Epithelial cell of proximal tubule (primary cell): ENCODE measurements at regions not wholly inside any gene's neighbourhood (a gene's known extent, or its start where the extent isn't known, plus 50 kb on each side); places are given as distances from the start of the nearest gene placed in this dataset.

Experiments used
- DNase-seq: peaks from one replicate; pipeline ENCODE4 v3.0.0-alpha.2; 2011; ENCODE audit warnings: low read depth
- H3K4me3 ChIP-seq: 2 replicates; pipeline ENCODE4 v1.5.1; 2011; ENCODE audit warnings: low read depth, mild to moderate bottlenecking, low read length
- CTCF ChIP-seq: conservative IDR thresholded peaks from 2 replicates; pipeline ENCODE4 v1.5.1; 2012; ENCODE audit warnings: low read depth, mild to moderate bottlenecking, low read length

GRCh38 chr11:134503596-134503995 is 91.6 kb upstream of the B3GAT1 start:
- TF ChIP-seq CTCF: no peak
- DNase-seq: no peak
- no peak overlapping the region for H3K4me3 ChIP-seq

GRCh38 chr11:134503100-134503499 is 91.1 kb upstream of the B3GAT1 start:
- no peak for DNase-seq
- TF ChIP-seq CTCF: no peak

DNA sequence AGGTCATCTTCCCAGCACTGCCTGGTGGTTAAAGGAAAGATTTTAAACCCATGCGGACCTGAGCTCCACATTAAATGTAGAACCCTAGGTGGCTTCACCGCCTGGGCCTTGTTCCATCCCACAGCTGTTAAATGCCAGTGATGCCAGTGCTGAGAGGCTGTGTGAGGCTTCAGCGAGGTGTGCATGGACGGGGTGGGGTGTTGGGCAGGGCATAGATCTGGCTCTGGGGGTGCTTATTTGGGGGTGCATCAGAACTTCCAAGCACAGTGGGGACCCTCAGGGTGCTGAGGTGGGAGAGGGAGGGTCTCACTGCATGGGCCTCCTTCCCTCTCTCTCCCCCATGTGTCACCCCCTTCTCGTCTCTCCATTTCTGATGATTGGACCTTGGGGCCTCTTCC is 90.1 kb upstream of the B3GAT1 start:
- DNase-seq: no peak
- no peak overlapping the region for H3K4me3 ChIP-seq
- no peak for TF ChIP-seq CTCF

More at GRCh38 chr11:134503100-134503499, 91.1 kb upstream of the B3GAT1 start:
- H3K4me3 ChIP-seq: no peak overlapping the region

- DNase-seq: no peak
- H3K4me3 ChIP-seq: no peak overlapping the region
- TF ChIP-seq CTCF: no peak
Measured at GRCh38 chr11:134501406-134502152, 89.5 kb upstream of the B3GAT1 start.

DNA sequence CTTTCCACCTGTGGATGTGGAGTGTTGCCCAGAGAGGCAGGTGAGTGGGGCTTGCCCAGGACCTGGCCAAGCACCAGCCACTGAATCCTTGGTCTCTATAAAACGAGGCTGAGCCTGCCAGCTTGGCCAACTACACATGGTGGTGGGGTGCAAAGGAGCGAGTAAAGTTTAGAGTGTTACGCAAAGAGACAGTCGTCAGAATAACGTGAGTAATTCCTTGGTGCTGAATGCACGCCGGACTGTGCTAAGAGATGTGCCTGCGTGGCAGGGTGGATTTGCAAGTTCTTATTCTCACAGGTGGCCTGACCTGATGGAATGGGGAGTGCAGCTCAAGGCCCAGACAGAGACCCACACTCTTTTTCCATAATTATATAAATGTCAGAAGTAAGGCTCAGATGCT is 88.6 kb upstream of the B3GAT1 start:
- no peak for TF ChIP-seq CTCF
- no peak overlapping the region for H3K4me3 ChIP-seq
- DNase-seq: no peak

- TF ChIP-seq CTCF: no peak
- no peak overlapping the region for H3K4me3 ChIP-seq
- no peak for DNase-seq
Measured at GRCh38 chr11:134499990-134500389, 87.9 kb upstream of the B3GAT1 start.

GRCh38 chr11:134498326-134499139 is 86.5 kb upstream of the B3GAT1 start:
- DNase-seq: no peak
- TF ChIP-seq CTCF: no peak

More at GRCh38 chr11:134498326-134499139, 86.5 kb upstream of the B3GAT1 start:
- no peak overlapping the region for H3K4me3 ChIP-seq
